ENCODE measurements at regions not wholly inside any gene's neighbourhood (a gene's known extent, or its start where the extent isn't known, plus 50 kb on each side); places are given as distances from the start of the nearest gene placed in this dataset.

DNA sequence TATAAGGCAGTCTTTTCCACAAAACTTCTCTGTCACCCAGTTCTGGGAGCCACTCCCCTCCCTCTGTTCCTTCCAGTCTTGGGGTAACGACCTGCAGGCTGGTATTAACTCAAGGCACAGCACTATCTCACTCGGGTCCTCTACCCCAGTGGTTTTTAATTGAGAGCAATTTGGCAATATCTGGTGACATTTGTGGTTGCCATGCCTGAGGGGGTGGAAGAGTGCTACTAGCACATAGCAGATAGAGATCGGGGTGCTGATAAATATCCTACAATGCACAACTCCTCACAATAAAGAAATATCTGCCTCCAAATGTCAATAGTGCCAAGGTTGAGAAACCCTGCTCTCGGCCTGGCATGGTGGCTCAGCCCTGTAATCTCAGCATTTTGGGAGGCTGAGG lies 117.7 kb upstream of the ABCC4 start:
- no peaks in the 10 kb centered on the region for H3K23me2 ChIP-seq (ENCODE audit: insufficient read length, low read depth, low read length, poor library complexity, severe bottlenecking)
- no peak overlapping the region for H3K4ac ChIP-seq (ENCODE audit: low read depth, low read length)
- H4K5ac ChIP-seq (ENCODE audit: insufficient read length, low read depth, low read length) = no peak overlapping the region
- no peak overlapping the region for H2BK120ac ChIP-seq (ENCODE audit: low read depth, low read length, poor library complexity, severe bottlenecking)
- no peak overlapping the region for H3K9ac ChIP-seq (ENCODE audit: extremely low read depth, insufficient read length, low read length)
- WGBS (ENCODE audit: extremely low coverage, insufficient read length, low lambda C conversion rate) = no CpG with 5 or more reads among the region's 4 CpGs
- no peak overlapping the region for H2BK15ac ChIP-seq (ENCODE audit: low read depth, low read length)
- no peaks in the 10 kb centered on the region for H3K27me3 ChIP-seq (ENCODE audit: insufficient read depth, low read length)
- H3K4me1 Mint-ChIP-seq = 0 out of 4 replicates have a peak, but pooled peaks cover 3% of the 10 kb centered on the region in 2 experiments
- H3K9me3 ChIP-seq (ENCODE audit: control insufficient read depth, low read depth, low read length) = no peaks in the 10 kb centered on the region
- no peak overlapping the region for H2BK5ac ChIP-seq (ENCODE audit: insufficient read length, low read length)
- H3K79me2 ChIP-seq (ENCODE audit: insufficient read depth, low read length) = no peaks in the 10 kb centered on the region
- no peak overlapping the region for H3K27ac Mint-ChIP-seq
- H2AK5ac ChIP-seq (ENCODE audit: insufficient read length, low read length) = no peak overlapping the region
- no peak overlapping the region for H3K56ac ChIP-seq (ENCODE audit: insufficient read length, low read depth, low read length)
- H3K18ac ChIP-seq (ENCODE audit: insufficient read length, low read depth, low read length) = no peak overlapping the region
- no peaks in the 10 kb centered on the region; a peak in 1 of 7 replicates for H3K36me3 Mint-ChIP-seq (ENCODE audit: insufficient read depth in 1 of 3, low read depth in 3 of 3)
- H2BK20ac ChIP-seq (ENCODE audit: low read depth, low read length, poor library complexity, severe bottlenecking) = no peak overlapping the region
- H3K27me3 Mint-ChIP-seq (ENCODE audit: low read depth) = no peaks in the 10 kb centered on the region
- H3T11ph ChIP-seq (ENCODE audit: low read length) = no peak overlapping the region
- no peak overlapping the region for H2BK12ac ChIP-seq (ENCODE audit: insufficient read length, low read depth, low read length)
- H3K79me1 ChIP-seq (ENCODE audit: insufficient read depth, low read depth, low read length, poor library complexity, severe bottlenecking) = no peaks in the 10 kb centered on the region
- no peak overlapping the region for H3K27ac ChIP-seq (ENCODE audit: insufficient read length, low read depth, low read length)
- no peak overlapping the region for H3K23ac ChIP-seq (ENCODE audit: insufficient read length, low read depth, low read length)
- peaks cover 3 to 7% of the 10 kb centered on the region in 2 experiments; a peak in 3 of 5 replicates for H3K9me3 Mint-ChIP-seq
- no peak overlapping the region for H3K4me2 ChIP-seq (ENCODE audit: insufficient read depth, insufficient read length, low read length)
- no peak overlapping the region for H3K14ac ChIP-seq (ENCODE audit: insufficient read depth, low read length)
- no peak overlapping the region for H4K91ac ChIP-seq (ENCODE audit: insufficient read length, low read depth, low read length)
- no peak for DNase-seq
- H4K20me1 ChIP-seq (ENCODE audit: control insufficient read depth, insufficient read depth, insufficient read length) = no peaks in the 10 kb centered on the region
- H4K8ac ChIP-seq (replicated peaks; ENCODE audit: insufficient read length, low read depth, low read length) = no peak overlapping the region
- no peak overlapping the region for H3K4me3 Mint-ChIP-seq
- H3K4me1 ChIP-seq (ENCODE audit: insufficient read depth, low read length) = no peaks in the 10 kb centered on the region
- TF ChIP-seq, protein P1, sequence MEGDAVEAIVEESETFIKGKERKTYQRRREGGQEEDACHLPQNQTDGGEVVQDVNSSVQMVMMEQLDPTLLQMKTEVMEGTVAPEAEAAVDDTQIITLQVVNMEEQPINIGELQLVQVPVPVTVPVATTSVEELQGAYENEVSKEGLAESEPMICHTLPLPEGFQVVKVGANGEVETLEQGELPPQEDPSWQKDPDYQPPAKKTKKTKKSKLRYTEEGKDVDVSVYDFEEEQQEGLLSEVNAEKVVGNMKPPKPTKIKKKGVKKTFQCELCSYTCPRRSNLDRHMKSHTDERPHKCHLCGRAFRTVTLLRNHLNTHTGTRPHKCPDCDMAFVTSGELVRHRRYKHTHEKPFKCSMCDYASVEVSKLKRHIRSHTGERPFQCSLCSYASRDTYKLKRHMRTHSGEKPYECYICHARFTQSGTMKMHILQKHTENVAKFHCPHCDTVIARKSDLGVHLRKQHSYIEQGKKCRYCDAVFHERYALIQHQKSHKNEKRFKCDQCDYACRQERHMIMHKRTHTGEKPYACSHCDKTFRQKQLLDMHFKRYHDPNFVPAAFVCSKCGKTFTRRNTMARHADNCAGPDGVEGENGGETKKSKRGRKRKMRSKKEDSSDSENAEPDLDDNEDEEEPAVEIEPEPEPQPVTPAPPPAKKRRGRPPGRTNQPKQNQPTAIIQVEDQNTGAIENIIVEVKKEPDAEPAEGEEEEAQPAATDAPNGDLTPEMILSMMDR (conservative IDR thresholded peaks at IDR 0.05) = no peak
- no peak overlapping the region for H2AFZ ChIP-seq (ENCODE audit: low read length)

All from H9 (cell line).